ENCODE measurements at regions not wholly inside any gene's neighbourhood (a gene's known extent, or its start where the extent isn't known, plus 50 kb on each side); places are given as distances from the start of the nearest gene placed in this dataset.

GRCh38 chr5:74373076-74373475, 267.5 kb downstream of the ENC1 start:
- TF ChIP-seq CTCF (IDR thresholded peaks at IDR 0.05) (no peak), EP300 (IDR thresholded peaks at IDR 0.05) (no peak), POLR2A (IDR thresholded peaks at IDR 0.05) (no peak)
